ENCODE measurements at regions not wholly inside any gene's neighbourhood (a gene's known extent, or its start where the extent isn't known, plus 50 kb on each side); places are given as distances from the start of the nearest gene placed in this dataset.

GRCh38 chr5:111929261-111929660 lies 172.3 kb upstream of the NREP start:
- in situ Hi-C loops (cut with MboI; ENCODE audit: low pct_ligation_motif_present in 1 of 4, low pct_unique_long_range_greater_than_20kb in 1 of 4, low sequenced_read_pairs in 3 of 4) (no loop called here), intact Hi-C loops (cut with DNase I; ENCODE audit: low total_unique reads) (no loop called here)
- DNase-seq: no peak
- no peaks in the 10 kb centered on the region for H3K27me3 ChIP-seq
- H3K4me3 ChIP-seq: no peak overlapping the region
- TF ChIP-seq EP300 (IDR thresholded peaks at IDR 0.05; ENCODE audit: low read depth) (no peak), POLR2A (IDR thresholded peaks at IDR 0.05) (no peak), POLR2AphosphoS5 (IDR thresholded peaks at IDR 0.05) (no peak), CTCF (IDR thresholded peaks at IDR 0.05) (no peak)
- H3K27ac ChIP-seq: no peak overlapping the region
- no peaks in the 10 kb centered on the region for H3K4me1 ChIP-seq
- H3K36me3 ChIP-seq: no peaks in the 10 kb centered on the region
- no peaks in the 10 kb centered on the region for H3K9me3 ChIP-seq

- Histone ChIP-seq H3K4me3 (no peak overlapping the region), H3K36me3 (no peaks in the 10 kb centered on the region), H3K4me1 (no peaks in the 10 kb centered on the region), H3K27me3 (no peaks in the 10 kb centered on the region), H3K27ac (no peak overlapping the region), H3K9me3 (no peaks in the 10 kb centered on the region)
- no peak for DNase-seq
- in situ Hi-C loops (cut with MboI; ENCODE audit: low pct_ligation_motif_present in 1 of 4, low pct_unique_long_range_greater_than_20kb in 1 of 4, low sequenced_read_pairs in 3 of 4): no loop called here
- intact Hi-C loops (cut with DNase I; ENCODE audit: low total_unique reads): no loop called here
- no peak for TF ChIP-seq EP300 (IDR thresholded peaks at IDR 0.05; ENCODE audit: low read depth)
- no peak for TF ChIP-seq POLR2A (IDR thresholded peaks at IDR 0.05)
- no peak for TF ChIP-seq CTCF (IDR thresholded peaks at IDR 0.05)
- TF ChIP-seq POLR2AphosphoS5 (IDR thresholded peaks at IDR 0.05): no peak
Observed at GRCh38 chr5:111928511-111928910, 171.5 kb upstream of the NREP start.

GRCh38 chr5:111927191-111927590 lies 170.2 kb upstream of the NREP start:
- Histone ChIP-seq H3K9me3 (no peaks in the 10 kb centered on the region), H3K4me3 (no peak overlapping the region), H3K27ac (no peak overlapping the region), H3K4me1 (no peaks in the 10 kb centered on the region), H3K27me3 (no peaks in the 10 kb centered on the region), H3K36me3 (no peaks in the 10 kb centered on the region)
- intact Hi-C loops (cut with DNase I; ENCODE audit: low total_unique reads) (no loop called here), in situ Hi-C loops (cut with MboI; ENCODE audit: low pct_ligation_motif_present in 1 of 4, low pct_unique_long_range_greater_than_20kb in 1 of 4, low sequenced_read_pairs in 3 of 4) (no loop called here)
- TF ChIP-seq POLR2A (IDR thresholded peaks at IDR 0.05) (no peak), CTCF (IDR thresholded peaks at IDR 0.05) (no peak), POLR2AphosphoS5 (IDR thresholded peaks at IDR 0.05) (no peak), EP300 (IDR thresholded peaks at IDR 0.05; ENCODE audit: low read depth) (no peak)
- WGBS, 2 donors (ENCODE audit: low coverage in 1 of 2): 83 to 100% methylated on average over 1 to 2 of the region's 2 CpGs
- no peak for DNase-seq

GRCh38 chr5:111926026-111926425 lies 169.0 kb upstream of the NREP start:
- no peaks in the 10 kb centered on the region for H3K27me3 ChIP-seq
- TF ChIP-seq CTCF (IDR thresholded peaks at IDR 0.05) (no peak), POLR2AphosphoS5 (IDR thresholded peaks at IDR 0.05) (no peak), POLR2A (IDR thresholded peaks at IDR 0.05) (no peak), EP300 (IDR thresholded peaks at IDR 0.05; ENCODE audit: low read depth) (no peak)
- no peak overlapping the region for H3K4me3 ChIP-seq
- no peaks in the 10 kb centered on the region for H3K36me3 ChIP-seq
- intact Hi-C loops (cut with DNase I; ENCODE audit: low total_unique reads) (no loop called here), in situ Hi-C loops (cut with MboI; ENCODE audit: low pct_ligation_motif_present in 1 of 4, low pct_unique_long_range_greater_than_20kb in 1 of 4, low sequenced_read_pairs in 3 of 4) (no loop called here)
- no peaks in the 10 kb centered on the region for H3K4me1 ChIP-seq
- no peak overlapping the region for H3K27ac ChIP-seq
- no peaks in the 10 kb centered on the region for H3K9me3 ChIP-seq
- 94% methylated on average over 3 of the region's 3 CpGs; no CpG with 5 or more reads in 1 of the 2 donors for WGBS, 2 donors (ENCODE audit: low coverage in 1 of 2)
- no peak for DNase-seq
